ENCODE measurements at regions not wholly inside any gene's neighbourhood (a gene's known extent, or its start where the extent isn't known, plus 50 kb on each side); places are given as distances from the start of the nearest gene placed in this dataset.

- no peak overlapping the region for H3K9ac ChIP-seq (replicated peaks; ENCODE audit: extremely low read depth, insufficient read depth, low read length)
- no peak for TF ChIP-seq POLR2AphosphoS5 (IDR thresholded peaks at IDR 0.05; ENCODE audit: insufficient read depth, low read depth, low read length)
- no peak for TF ChIP-seq CTCF (IDR thresholded peaks at IDR 0.05; ENCODE audit: extremely low read depth in 1 of 2, insufficient read depth in 1 of 2, low read depth in 1 of 2, low read length in 2 of 2)
- no peak for TF ChIP-seq GATA2 (IDR thresholded peaks at IDR 0.05; ENCODE audit: insufficient read depth, insufficient read length, low read depth, low read length)
- TF ChIP-seq MAX (IDR thresholded peaks at IDR 0.05; ENCODE audit: insufficient read depth, insufficient read length): no peak
- H3K4me3 ChIP-seq (replicated peaks in 1 of 3; ENCODE audit: insufficient read depth in 1 of 3, low read depth in 1 of 3, low read length in 3 of 3): no peak overlapping the region
- dilution Hi-C loops (cut with MboI; ENCODE audit: extremely low pct_ligation_motif_present, low sequenced_read_pairs): no loop called here
- intact Hi-C loops (cut with micrococcal nuclease): no loop called here
- peaks cover 11% of the 10 kb centered on the region for H3K9me3 ChIP-seq (replicated peaks; ENCODE audit: control insufficient read depth, insufficient read depth, low read length)
- no peak overlapping the region for H2AFZ ChIP-seq (ENCODE audit: low read depth, low read length)
- CTCF ChIA-PET: no interaction called here
- no peak overlapping the region for H3K27ac ChIP-seq (ENCODE audit: insufficient read depth, low read depth, low read length)
- H4K20me1 ChIP-seq (replicated peaks; ENCODE audit: control insufficient read depth, extremely low read depth, insufficient read depth, low read length): no peaks in the 10 kb centered on the region
- POLR2A ChIA-PET: no interaction called here
- no TSS peak for BruUV-seq (replicated peaks)
- H3K79me2 ChIP-seq (ENCODE audit: control insufficient read depth, insufficient read depth, low read length): no peaks in the 10 kb centered on the region
- H3K4me1 ChIP-seq (ENCODE audit: control insufficient read depth, extremely low read depth, insufficient read depth, low read length): no peaks in the 10 kb centered on the region
- no peaks in the 10 kb centered on the region for H3K27me3 ChIP-seq (ENCODE audit: control insufficient read depth in 2 of 2, insufficient read depth in 2 of 2, low read length in 2 of 2)
- H3K9me1 ChIP-seq (replicated peaks; ENCODE audit: control insufficient read depth, extremely low read depth, insufficient read depth, low read length): no peaks in the 10 kb centered on the region
- no peak overlapping the region for H3K4me2 ChIP-seq (ENCODE audit: insufficient read depth, low read length)
- no peak for FAIRE-seq
- no peaks in the 10 kb centered on the region for H3K36me3 ChIP-seq (ENCODE audit: control insufficient read depth in 2 of 2, extremely low read depth in 1 of 2, insufficient read depth in 2 of 2, low read length in 2 of 2)
- no peak for DNase-seq (ENCODE audit: low read depth, low spot score)
Observed at GRCh38 chr5:2382776-2383697, 368.4 kb downstream of the IRX2 start.

Data from endothelial cell of umbilical vein (primary cell).